ENCODE measurements at regions not wholly inside any gene's neighbourhood (a gene's known extent, or its start where the extent isn't known, plus 50 kb on each side); places are given as distances from the start of the nearest gene placed in this dataset.

- Histone ChIP-seq H3K79me2 (ENCODE audit: control insufficient read depth in 1 of 2, insufficient read depth in 2 of 2, low read length in 2 of 2) (no peaks in the 10 kb centered on the region), H2BK12ac (ENCODE audit: low read depth, low read length) (peak overlapping the region; percentile 62; the same call in 1 of the 2 replicates), H3K4ac (replicated peaks; ENCODE audit: insufficient read length, low read depth, low read length) (no peak overlapping the region), H2AK5ac (ENCODE audit: low read depth, low read length) (no peak overlapping the region), H3K14ac (ENCODE audit: insufficient read length) (no peak overlapping the region), H3K18ac (ENCODE audit: extremely low read depth, low read length) (no peak overlapping the region), H3K4me3 (ENCODE audit: extremely low read depth in 1 of 4, insufficient read depth in 2 of 4, low read depth in 3 of 4, low read length in 4 of 4) (no peak overlapping the region), H3K23me2 (ENCODE audit: low read depth, low read length) (no peaks in the 10 kb centered on the region), H2BK15ac (ENCODE audit: low read length) (no peak overlapping the region), H4K91ac (replicated peaks; ENCODE audit: insufficient read length, low read length) (no peak overlapping the region), H2AFZ (ENCODE audit: low read length) (no peak overlapping the region), H3K9me3 (ENCODE audit: insufficient read depth in 2 of 2, low read depth in 1 of 2, low read length in 1 of 2) (no peaks in the 10 kb centered on the region), H3K27ac (ENCODE audit: low read depth, low read length) (no peak overlapping the region), H4K5ac (ENCODE audit: insufficient read length, low read depth, low read length) (no peak overlapping the region), H3K4me2 (ENCODE audit: insufficient read depth in 1 of 2, low read depth in 2 of 2, low read length in 2 of 2) (no peak overlapping the region), H4K8ac (ENCODE audit: extremely low read depth, insufficient read depth, low read length) (no peak overlapping the region), H3K36me3 (ENCODE audit: control insufficient read depth in 2 of 4, insufficient read depth in 4 of 4, low read length in 3 of 4) (no peaks in the 10 kb centered on the region), H2BK120ac (replicated peaks; ENCODE audit: low read depth, low read length) (no peak overlapping the region), H3K56ac (replicated peaks; ENCODE audit: insufficient read length, low read depth, low read length) (no peak overlapping the region), H2BK5ac (ENCODE audit: low read depth, low read length) (no peak overlapping the region), H3K9ac (replicated peaks in 1 of 4; ENCODE audit: extremely low read depth in 1 of 4, low read depth in 3 of 4, low read length in 3 of 4) (0 out of 7 replicates have a peak overlapping the region, but pooled peaks of 1 of the 4 experiments have one; percentile 2), H3K4me1 (replicated peaks in 1 of 4; ENCODE audit: control insufficient read depth in 3 of 4, insufficient read depth in 4 of 4, low read length in 3 of 4) (peaks cover 0 to 5% (median 0%) of the 10 kb centered on the region in 4 experiments; a peak in 3 of 7 replicates), H2BK20ac (ENCODE audit: low read length) (peak overlapping the region; percentile 80; the same call in 1 of the 2 replicates), H4K20me1 (replicated peaks in 1 of 2; ENCODE audit: control insufficient read depth in 1 of 2, insufficient read depth in 2 of 2, low read length in 2 of 2) (no peaks in the 10 kb centered on the region), H3K27me3 (replicated peaks in 1 of 4; ENCODE audit: control insufficient read depth in 3 of 4, extremely low read depth in 1 of 4, insufficient read depth in 3 of 4, low read length in 3 of 4) (no peaks in the 10 kb centered on the region), H3K23ac (ENCODE audit: insufficient read length) (no peak overlapping the region), H3K79me1 (ENCODE audit: low read depth, low read length) (no peaks in the 10 kb centered on the region)
- ChIA-PET CTCF (ENCODE audit: partially characterized antibody) (interaction anchor here (0.8 to 1.5 kb wide), 4 partner anchors 9 to 594 kb away, joined by 3 to 4 read pairs (median 4); no protein-coding TSS in a partner anchor), POLR2A (ENCODE audit: partially characterized antibody) (no interaction called here)
- DNase-seq (ENCODE audit: low read depth in 1 of 2, low spot score in 2 of 2), result no peak
- WGBS, 2 experiments (ENCODE audit: extremely low coverage in 1 of 2, insufficient coverage in 1 of 2, insufficient read length in 1 of 2, insufficient replicate concordance in 2 of 2, low coverage in 1 of 2, low lambda C conversion rate in 2 of 2, missing lambda C conversion rate in 1 of 2), result 86% methylated on average over 1 of the region's 1 CpG; no CpG with 5 or more reads in 1 of the 2 experiments
- FAIRE-seq, result no peak
- TF ChIP-seq BACH1 (IDR thresholded peaks at IDR 0.05; ENCODE audit: low read length) (no peak), POLR2AphosphoS5 (IDR thresholded peaks at IDR 0.05; ENCODE audit: low read depth, low read length) (no peak), POLR2A (IDR thresholded peaks at IDR 0.05; ENCODE audit: control extremely low read depth in 1 of 2, low read depth in 2 of 2, low read length in 2 of 2) (no peak), MAX (IDR thresholded peaks at IDR 0.05) (no peak), RXRA (IDR thresholded peaks at IDR 0.05; ENCODE audit: insufficient read depth, low read depth, low read length) (no peak), SUZ12 (IDR thresholded peaks at IDR 0.05; ENCODE audit: low read length) (no peak), CTCF (IDR thresholded peaks at IDR 0.05; ENCODE audit: control extremely low read depth in 1 of 3, insufficient read depth in 1 of 3, low read depth in 1 of 3, low read length in 3 of 3) (no peak), EGR1 (IDR thresholded peaks at IDR 0.05; ENCODE audit: borderline replicate concordance, low read depth, low read length) (no peak), RBBP5 (IDR thresholded peaks at IDR 0.05; ENCODE audit: borderline replicate concordance, low read depth, low read length) (no peak), SRF (IDR thresholded peaks at IDR 0.05; ENCODE audit: low read depth, low read length) (no peak), PHF8 (conservative IDR thresholded peaks at IDR 0.05; ENCODE audit: low read depth, low read length) (no peak)
These were observed 116.8 kb downstream of the WSCD1 start for GRCh38 chr17:6186998-6187397.

Data from H1 (cell line).